GM12878 (cell line): ENCODE measurements at regions not wholly inside any gene's neighbourhood (a gene's known extent, or its start where the extent isn't known, plus 50 kb on each side); places are given as distances from the start of the nearest gene placed in this dataset.

ENCODE experiments used
- ATAC-seq: fragments of 200-7000 bp; cut with Tn5 transposase; 3 replicates; pipeline ENCODE4 v1.9.1; 2020; ENCODE audit warnings: mild to moderate bottlenecking, moderate library complexity
- BruUV-seq: library from RNA; stranded (reverse); fragments of 400-500 nt; replicated peaks from 2 replicates; lab custom pipeline; 2021; lab: Mats Ljungman, UMichigan
- CTCF ChIA-PET: fragments of 300-600 bp; sonication (Branson Sonifier 250); formaldehyde crosslinking; extraction: SDS; loops from one replicate; lab custom pipeline; 2021; ENCODE audit warnings: inconsistent platforms; lab: Yijun Ruan, JAX
- POLR2A ChIA-PET: fragments of 350-600 bp; formaldehyde crosslinking; extraction: SDS; loops from one replicate; lab custom pipeline; 2021; ENCODE audit warnings: inconsistent platforms; lab: Charles Lee
- RAD21 ChIA-PET: fragments of 300-600 bp; sonication (Branson Sonifier 250); formaldehyde crosslinking; loops from one replicate; lab custom pipeline; 2023; ENCODE audit warnings: antibody characterized with exemption; ENCODE audit not compliant: unreplicated experiment; lab: Charles Lee
- SMC1A ChIA-PET: fragments of 300-600 bp; sonication (Branson Sonifier 250); formaldehyde crosslinking; loops from one replicate; lab custom pipeline; 2023; ENCODE audit not compliant: unreplicated experiment, uncharacterized antibody; lab: Charles Lee
- DNase-seq: peaks from one replicate; pipeline ENCODE4 v3.0.0-alpha.2; 2011; ENCODE audit warnings: low read depth, low spot score
- FAIRE-seq: peaks from 3 replicates; lab custom pipeline; 2011; peaks lifted over from hg19 to GRCh38; lab: Jason Lieb, UNC
- H2AFZ ChIP-seq: 2 replicates; pipeline ENCODE4 v1.6.0; 2011; ENCODE audit warnings: low read depth, low read length, control low read depth; ENCODE audit not compliant: control insufficient read depth
- H3K27ac ChIP-seq: 2 replicates; pipeline ENCODE4 v1.5.1; 2011; ENCODE audit warnings: control low read depth; ENCODE audit not compliant: control insufficient read depth, insufficient read depth
- H3K27me3 ChIP-seq, 2 experiments: replicated peaks in 1 of 2; 2 replicates each; pipeline versions ENCODE4 v1.6.0 to v1.6.1; 2011; ENCODE audit warnings: low read length in 1 of 2; ENCODE audit not compliant: control insufficient read depth in 2 of 2, insufficient read depth in 2 of 2
- H3K36me3 ChIP-seq, 2 experiments: 2 replicates each; pipeline ENCODE4 v1.5.1; 2011; ENCODE audit warnings: low read length in 1 of 2; ENCODE audit not compliant: control insufficient read depth in 2 of 2, insufficient read depth in 2 of 2
- H3K4me1 ChIP-seq: 2 replicates; pipeline ENCODE4 v1.6.1; 2011; ENCODE audit warnings: mild to moderate bottlenecking, low read length, moderate library complexity, mixed read lengths; ENCODE audit not compliant: control insufficient read depth, insufficient read depth
- H3K4me2 ChIP-seq: 2 replicates; pipeline ENCODE4 v1.6.0; 2011; ENCODE audit warnings: control low read depth; ENCODE audit not compliant: control insufficient read depth, insufficient read depth
- H3K4me3 ChIP-seq: fragments of 200-600 bp; sonication (generic); 2 replicates; pipeline ENCODE4 v1.5.1; 2016
- H3K79me2 ChIP-seq: 2 replicates; pipeline ENCODE4 v1.6.0; 2011; ENCODE audit warnings: low read length; ENCODE audit not compliant: control insufficient read depth, insufficient read depth
- H3K9ac ChIP-seq: 2 replicates; pipeline ENCODE4 v1.8.0; 2011; ENCODE audit warnings: low read length, control low read depth, mixed read lengths; ENCODE audit not compliant: control insufficient read depth, insufficient read depth
- H3K9me3 ChIP-seq: replicated peaks from 3 replicates; pipeline ENCODE4 v1.5.1; 2011; ENCODE audit warnings: mild to moderate bottlenecking, low read length; ENCODE audit not compliant: control insufficient read depth, insufficient read depth
- H4K20me1 ChIP-seq: 2 replicates; pipeline ENCODE4 v1.6.0; 2011; ENCODE audit not compliant: control insufficient read depth, insufficient read depth
- BCL11A ChIP-seq: IDR thresholded peaks from 2 replicates; pipeline ENCODE4 v1.6.1; 2011; ENCODE audit warnings: low read depth, low read length
- CREM ChIP-seq: IDR thresholded peaks from 2 replicates; pipeline ENCODE4 v1.6.1; 2014; ENCODE audit warnings: antibody characterized with exemption, low read depth
- ESRRA ChIP-seq: IDR thresholded peaks from 2 replicates; pipeline ENCODE4 v1.6.1; 2012; ENCODE audit warnings: mild to moderate bottlenecking, low read length, improper control_type of control experiment
- FOXK2 ChIP-seq: fragments of 450-650 bp; IDR thresholded peaks from 2 replicates; pipeline ENCODE4 v1.6.1; 2017; ENCODE audit warnings: mild to moderate bottlenecking, moderate library complexity
- JUND ChIP-seq: IDR thresholded peaks from 2 replicates; pipeline ENCODE4 v1.6.1; 2012; ENCODE audit warnings: low read depth, mild to moderate bottlenecking, low read length, improper control_type of control experiment, moderate library complexity
- LARP7 ChIP-seq: fragments of 450-650 bp; IDR thresholded peaks from 2 replicates; pipeline ENCODE4 v1.6.1; 2017; ENCODE audit warnings: mild to moderate bottlenecking
- MEF2B ChIP-seq: fragments of 450-650 bp; IDR thresholded peaks from 2 replicates; pipeline ENCODE4 v1.6.1; 2018; ENCODE audit warnings: mild to moderate bottlenecking, moderate library complexity; ENCODE audit not compliant: partially characterized antibody, poor library complexity, severe bottlenecking
- MYC ChIP-seq: IDR thresholded peaks from 2 replicates; pipeline ENCODE4 v1.6.1; 2011; ENCODE audit warnings: mild to moderate bottlenecking, low read length, moderate library complexity, inconsistent platforms; ENCODE audit not compliant: insufficient read depth, insufficient replicate concordance, insufficient read length, severe bottlenecking
- NFXL1 ChIP-seq: fragments of 450-650 bp; IDR thresholded peaks from 2 replicates; pipeline ENCODE4 v1.6.1; 2017; ENCODE audit warnings: antibody characterized with exemption, mild to moderate bottlenecking, borderline replicate concordance
- RB1 ChIP-seq: fragments of 450-650 bp; formaldehyde crosslinking; IDR thresholded peaks from 2 replicates; pipeline ENCODE4 v1.6.1; 2017; ENCODE audit warnings: mild to moderate bottlenecking, borderline replicate concordance
- SMARCA5 ChIP-seq: fragments of 450-650 bp; IDR thresholded peaks from 2 replicates; pipeline ENCODE4 v1.6.1; 2017; ENCODE audit warnings: mild to moderate bottlenecking
- STAT1 ChIP-seq: fragments of 450-650 bp; conservative IDR thresholded peaks from 2 replicates; pipeline ENCODE4 v1.6.1; 2014; ENCODE audit warnings: antibody characterized with exemption, mild to moderate bottlenecking
- YBX1 ChIP-seq: fragments of 450-650 bp; IDR thresholded peaks from 2 replicates; pipeline ENCODE4 v1.6.1; 2016; ENCODE audit warnings: antibody characterized with exemption
- ZNF207 ChIP-seq: fragments of 450-650 bp; IDR thresholded peaks from 2 replicates; pipeline ENCODE4 v1.6.1; 2014; ENCODE audit warnings: antibody characterized with exemption, mild to moderate bottlenecking, borderline replicate concordance
- ZZZ3 ChIP-seq: IDR thresholded peaks from 2 replicates; pipeline ENCODE4 v1.6.1; 2011; ENCODE audit warnings: low read depth; ENCODE audit not compliant: control insufficient read depth, insufficient read length
- in situ Hi-C: fragments of 300-500 bp; cut with MboI; formaldehyde crosslinking; loops from 9 replicates; pipeline ENCODE4 v1.14.3; 2018; ENCODE audit warnings: mixed read lengths
- intact Hi-C: fragments of 100-400 bp; cut with micrococcal nuclease; formaldehyde crosslinking; loops from one replicate; pipeline ENCODE4 v1.14.2; 2022; ENCODE audit not compliant: unreplicated experiment
- TF ChIP-seq, protein P1 (sequence below): IDR thresholded peaks from 2 replicates; pipeline ENCODE4 v1.6.1; 2011; ENCODE audit warnings: low read depth, mild to moderate bottlenecking, low read length, moderate library complexity, borderline replicate concordance; ENCODE audit errors: extremely low read depth
- TF ChIP-seq, protein P2 (sequence below): fragments of 450-650 bp; formaldehyde crosslinking; IDR thresholded peaks from 2 replicates; pipeline ENCODE4 v1.4.0; 2022; ENCODE audit warnings: mild to moderate bottlenecking, moderate library complexity
- TF ChIP-seq, protein P3 (sequence below): fragments of 450-650 bp; IDR thresholded peaks from 2 replicates; pipeline ENCODE4 v1.6.1; 2017; ENCODE audit warnings: borderline replicate concordance
- TF ChIP-seq, protein P4 (sequence below): IDR thresholded peaks from 2 replicates; pipeline ENCODE4 v1.6.1; 2011; ENCODE audit warnings: low read depth, low read length, improper control_type of control experiment, borderline replicate concordance

DNA sequence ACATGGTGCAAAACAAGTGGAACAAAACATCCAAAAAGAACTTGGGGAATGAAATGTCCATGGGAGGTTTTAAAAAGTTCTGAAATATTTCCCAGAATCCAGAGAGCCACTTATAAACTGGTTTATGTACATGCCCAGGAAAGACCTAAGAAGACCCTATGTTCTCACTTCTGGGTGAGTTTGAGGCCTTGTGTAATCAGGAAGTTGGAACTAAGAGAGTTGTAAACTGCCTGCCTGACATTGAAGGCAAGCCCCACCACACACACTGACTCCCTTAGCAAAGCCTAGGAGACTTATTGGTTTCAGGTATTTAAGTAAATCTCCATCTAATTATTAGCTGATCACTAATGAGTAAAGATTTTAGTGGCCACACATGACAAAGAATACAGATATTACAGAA is 142.5 kb downstream of the LRIG3 start:
- Histone ChIP-seq H3K4me1 (no peaks in the 10 kb centered on the region), H3K79me2 (no peaks in the 10 kb centered on the region), H2AFZ (no peak overlapping the region), H3K27ac (no peak overlapping the region), H4K20me1 (no peaks in the 10 kb centered on the region), H3K36me3 (no peaks in the 10 kb centered on the region), H3K9me3 (no peaks in the 10 kb centered on the region), H3K4me3 (no peak overlapping the region), H3K4me2 (no peak overlapping the region), H3K27me3 (no peaks in the 10 kb centered on the region), H3K9ac (no peak overlapping the region)
- TF ChIP-seq NFXL1 (no peak), MYC (no peak), RB1 (no peak), JUND (no peak), ESRRA (no peak), BCL11A (no peak), CREM (no peak), FOXK2 (no peak), STAT1 (no peak), ZZZ3 (no peak), YBX1 (no peak), LARP7 (no peak), SMARCA5 (no peak), ZNF207 (no peak), MEF2B (no peak)
- TF ChIP-seq, protein P1, sequence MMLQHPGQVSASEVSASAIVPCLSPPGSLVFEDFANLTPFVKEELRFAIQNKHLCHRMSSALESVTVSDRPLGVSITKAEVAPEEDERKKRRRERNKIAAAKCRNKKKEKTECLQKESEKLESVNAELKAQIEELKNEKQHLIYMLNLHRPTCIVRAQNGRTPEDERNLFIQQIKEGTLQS, result no peak
- TF ChIP-seq, protein P2, sequence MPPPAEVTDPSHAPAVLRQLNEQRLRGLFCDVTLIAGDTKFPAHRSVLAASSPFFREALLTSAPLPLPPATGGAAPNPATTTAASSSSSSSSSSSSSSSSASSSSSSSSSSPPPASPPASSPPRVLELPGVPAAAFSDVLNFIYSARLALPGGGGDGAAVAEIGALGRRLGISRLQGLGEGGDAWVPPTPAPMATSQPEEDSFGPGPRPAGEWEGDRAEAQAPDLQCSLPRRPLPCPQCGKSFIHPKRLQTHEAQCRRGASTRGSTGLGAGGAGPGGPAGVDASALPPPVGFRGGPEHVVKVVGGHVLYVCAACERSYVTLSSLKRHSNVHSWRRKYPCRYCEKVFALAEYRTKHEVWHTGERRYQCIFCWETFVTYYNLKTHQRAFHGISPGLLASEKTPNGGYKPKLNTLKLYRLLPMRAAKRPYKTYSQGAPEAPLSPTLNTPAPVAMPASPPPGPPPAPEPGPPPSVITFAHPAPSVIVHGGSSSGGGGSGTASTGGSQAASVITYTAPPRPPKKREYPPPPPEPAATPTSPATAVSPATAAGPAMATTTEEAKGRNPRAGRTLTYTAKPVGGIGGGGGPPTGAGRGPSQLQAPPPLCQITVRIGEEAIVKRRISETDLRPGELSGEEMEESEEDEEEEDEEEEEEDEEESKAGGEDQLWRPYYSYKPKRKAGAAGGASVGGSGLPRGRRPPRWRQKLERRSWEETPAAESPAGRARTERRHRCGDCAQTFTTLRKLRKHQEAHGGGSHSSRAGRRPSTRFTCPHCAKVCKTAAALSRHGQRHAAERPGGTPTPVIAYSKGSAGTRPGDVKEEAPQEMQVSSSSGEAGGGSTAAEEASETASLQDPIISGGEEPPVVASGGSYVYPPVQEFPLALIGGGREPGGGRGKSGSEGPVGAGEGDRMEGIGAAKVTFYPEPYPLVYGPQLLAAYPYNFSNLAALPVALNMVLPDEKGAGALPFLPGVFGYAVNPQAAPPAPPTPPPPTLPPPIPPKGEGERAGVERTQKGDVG (CRISPR knock-in tag), result no peak
- TF ChIP-seq, protein P3, sequence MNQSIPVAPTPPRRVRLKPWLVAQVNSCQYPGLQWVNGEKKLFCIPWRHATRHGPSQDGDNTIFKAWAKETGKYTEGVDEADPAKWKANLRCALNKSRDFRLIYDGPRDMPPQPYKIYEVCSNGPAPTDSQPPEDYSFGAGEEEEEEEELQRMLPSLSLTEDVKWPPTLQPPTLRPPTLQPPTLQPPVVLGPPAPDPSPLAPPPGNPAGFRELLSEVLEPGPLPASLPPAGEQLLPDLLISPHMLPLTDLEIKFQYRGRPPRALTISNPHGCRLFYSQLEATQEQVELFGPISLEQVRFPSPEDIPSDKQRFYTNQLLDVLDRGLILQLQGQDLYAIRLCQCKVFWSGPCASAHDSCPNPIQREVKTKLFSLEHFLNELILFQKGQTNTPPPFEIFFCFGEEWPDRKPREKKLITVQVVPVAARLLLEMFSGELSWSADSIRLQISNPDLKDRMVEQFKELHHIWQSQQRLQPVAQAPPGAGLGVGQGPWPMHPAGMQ, result no peak
- TF ChIP-seq, protein P4, sequence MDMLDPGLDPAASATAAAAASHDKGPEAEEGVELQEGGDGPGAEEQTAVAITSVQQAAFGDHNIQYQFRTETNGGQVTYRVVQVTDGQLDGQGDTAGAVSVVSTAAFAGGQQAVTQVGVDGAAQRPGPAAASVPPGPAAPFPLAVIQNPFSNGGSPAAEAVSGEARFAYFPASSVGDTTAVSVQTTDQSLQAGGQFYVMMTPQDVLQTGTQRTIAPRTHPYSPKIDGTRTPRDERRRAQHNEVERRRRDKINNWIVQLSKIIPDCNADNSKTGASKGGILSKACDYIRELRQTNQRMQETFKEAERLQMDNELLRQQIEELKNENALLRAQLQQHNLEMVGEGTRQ, result no peak
- CTCF ChIA-PET, result no interaction called here
- in situ Hi-C loops, result no loop called here
- DNase-seq, result no peak
- intact Hi-C loops, result no loop called here
- no peak for FAIRE-seq
- SMC1A ChIA-PET, result no interaction called here
- POLR2A ChIA-PET, result no interaction called here
- ATAC-seq, result no peak
- RAD21 ChIA-PET, result no interaction called here
- BruUV-seq, result no TSS peak
